ENCODE measurements at regions not wholly inside any gene's neighbourhood (a gene's known extent, or its start where the extent isn't known, plus 50 kb on each side); places are given as distances from the start of the nearest gene placed in this dataset.
"Not testable (repeated sequence)": the region's sequence is repeated elsewhere in the genome, so short reads cannot be mapped to it uniquely, and the experiment has no call there.

- Histone ChIP-seq H3K4me1 (ENCODE audit: control insufficient read depth, insufficient read depth, low read length) (no peaks in the 10 kb centered on the region), H3K4me3 (ENCODE audit: low read depth, low read length) (no peak overlapping the region), H3K27ac (ENCODE audit: low read depth, low read length) (no peak overlapping the region), H3K36me3 (ENCODE audit: control insufficient read depth, insufficient read depth, low read length) (no peaks in the 10 kb centered on the region), H3K9ac (ENCODE audit: low read length) (no peak overlapping the region), H3K27me3 (ENCODE audit: control insufficient read depth, insufficient read depth, low read length) (no peaks in the 10 kb centered on the region), H3K9me3 (ENCODE audit: control insufficient read depth, insufficient read depth, low read depth, low read length) (no peaks in the 10 kb centered on the region)
Measured at GRCh38 chr12:73991138-73991537, 546.5 kb upstream of the ATXN7L3B start.

GRCh38 chr12:73998894-73999293, 538.7 kb upstream of the ATXN7L3B start:
- Histone ChIP-seq H3K9ac (ENCODE audit: low read length) (no peak overlapping the region), H3K4me3 (ENCODE audit: low read depth, low read length) (no peak overlapping the region), H3K9me3 (ENCODE audit: control insufficient read depth, insufficient read depth, low read depth, low read length) (no peaks in the 10 kb centered on the region), H3K36me3 (ENCODE audit: control insufficient read depth, insufficient read depth, low read length) (no peaks in the 10 kb centered on the region), H3K27me3 (ENCODE audit: control insufficient read depth, insufficient read depth, low read length) (no peaks in the 10 kb centered on the region), H3K4me1 (ENCODE audit: control insufficient read depth, insufficient read depth, low read length) (no peaks in the 10 kb centered on the region), H3K27ac (ENCODE audit: low read depth, low read length) (no peak overlapping the region)

- Histone ChIP-seq H3K27ac (ENCODE audit: low read depth, low read length) (no peak overlapping the region), H3K4me1 (ENCODE audit: control insufficient read depth, insufficient read depth, low read length) (peaks cover 8% of the 10 kb centered on the region; the same call in 1 of the 2 replicates), H3K27me3 (ENCODE audit: control insufficient read depth, insufficient read depth, low read length) (no peaks in the 10 kb centered on the region), H3K36me3 (ENCODE audit: control insufficient read depth, insufficient read depth, low read length) (no peaks in the 10 kb centered on the region), H3K9ac (ENCODE audit: low read length) (no peak overlapping the region), H3K9me3 (ENCODE audit: control insufficient read depth, insufficient read depth, low read depth, low read length) (no peaks in the 10 kb centered on the region), H3K4me3 (ENCODE audit: low read depth, low read length) (no peak overlapping the region)
Measured at GRCh38 chr12:74015118-74015517, 522.5 kb upstream of the ATXN7L3B start.

- not testable (repeated sequence) for H3K9ac ChIP-seq (ENCODE audit: low read length); H3K27me3 ChIP-seq (ENCODE audit: control insufficient read depth, insufficient read depth, low read length); H3K36me3 ChIP-seq (ENCODE audit: control insufficient read depth, insufficient read depth, low read length); H3K9me3 ChIP-seq (ENCODE audit: control insufficient read depth, insufficient read depth, low read depth, low read length); H3K27ac ChIP-seq (ENCODE audit: low read depth, low read length); H3K4me1 ChIP-seq (ENCODE audit: control insufficient read depth, insufficient read depth, low read length); H3K4me3 ChIP-seq (ENCODE audit: low read depth, low read length)
Measured at GRCh38 chr12:74016324-74016723, 521.3 kb upstream of the ATXN7L3B start.

- Histone ChIP-seq H3K36me3 (ENCODE audit: control insufficient read depth, insufficient read depth, low read length) (no peaks in the 10 kb centered on the region), H3K9ac (ENCODE audit: low read length) (no peak overlapping the region), H3K4me3 (ENCODE audit: low read depth, low read length) (no peak overlapping the region), H3K27me3 (ENCODE audit: control insufficient read depth, insufficient read depth, low read length) (no peaks in the 10 kb centered on the region), H3K27ac (ENCODE audit: low read depth, low read length) (no peak overlapping the region), H3K9me3 (ENCODE audit: control insufficient read depth, insufficient read depth, low read depth, low read length) (no peaks in the 10 kb centered on the region), H3K4me1 (ENCODE audit: control insufficient read depth, insufficient read depth, low read length) (peaks cover 4% of the 10 kb centered on the region; the same call in 1 of the 2 replicates)
Measured at GRCh38 chr12:74018849-74019248, 518.8 kb upstream of the ATXN7L3B start.

GRCh38 chr12:74021937-74022336, 515.7 kb upstream of the ATXN7L3B start:
- H3K4me1 ChIP-seq (ENCODE audit: control insufficient read depth, insufficient read depth, low read length), result peaks cover 4% of the 10 kb centered on the region; the same call in 1 of the 2 replicates
- no peaks in the 10 kb centered on the region for H3K36me3 ChIP-seq (ENCODE audit: control insufficient read depth, insufficient read depth, low read length)
- no peak overlapping the region for H3K27ac ChIP-seq (ENCODE audit: low read depth, low read length)
- H3K27me3 ChIP-seq (ENCODE audit: control insufficient read depth, insufficient read depth, low read length), result no peaks in the 10 kb centered on the region
- H3K9me3 ChIP-seq (ENCODE audit: control insufficient read depth, insufficient read depth, low read depth, low read length), result no peaks in the 10 kb centered on the region
- no peak overlapping the region for H3K9ac ChIP-seq (ENCODE audit: low read length)
- no peak overlapping the region for H3K4me3 ChIP-seq (ENCODE audit: low read depth, low read length)

GRCh38 chr12:74031045-74031444, 506.6 kb upstream of the ATXN7L3B start:
- Histone ChIP-seq H3K36me3 (ENCODE audit: control insufficient read depth, insufficient read depth, low read length) (no peaks in the 10 kb centered on the region), H3K9me3 (ENCODE audit: control insufficient read depth, insufficient read depth, low read depth, low read length) (no peaks in the 10 kb centered on the region), H3K4me3 (ENCODE audit: low read depth, low read length) (no peak overlapping the region), H3K9ac (ENCODE audit: low read length) (no peak overlapping the region), H3K27me3 (ENCODE audit: control insufficient read depth, insufficient read depth, low read length) (no peaks in the 10 kb centered on the region), H3K4me1 (ENCODE audit: control insufficient read depth, insufficient read depth, low read length) (no peaks in the 10 kb centered on the region), H3K27ac (ENCODE audit: low read depth, low read length) (no peak overlapping the region)

GRCh38 chr12:74033531-74033930, 504.1 kb upstream of the ATXN7L3B start:
- Histone ChIP-seq H3K36me3 (ENCODE audit: control insufficient read depth, insufficient read depth, low read length) (no peaks in the 10 kb centered on the region), H3K4me1 (ENCODE audit: control insufficient read depth, insufficient read depth, low read length) (no peaks in the 10 kb centered on the region), H3K27me3 (ENCODE audit: control insufficient read depth, insufficient read depth, low read length) (no peaks in the 10 kb centered on the region), H3K9me3 (ENCODE audit: control insufficient read depth, insufficient read depth, low read depth, low read length) (no peaks in the 10 kb centered on the region), H3K4me3 (ENCODE audit: low read depth, low read length) (no peak overlapping the region), H3K27ac (ENCODE audit: low read depth, low read length) (no peak overlapping the region), H3K9ac (ENCODE audit: low read length) (no peak overlapping the region)

- H3K27me3 ChIP-seq (ENCODE audit: control insufficient read depth, insufficient read depth, low read length); H3K9ac ChIP-seq (ENCODE audit: low read length); H3K27ac ChIP-seq (ENCODE audit: low read depth, low read length); H3K4me3 ChIP-seq (ENCODE audit: low read depth, low read length); H3K36me3 ChIP-seq (ENCODE audit: control insufficient read depth, insufficient read depth, low read length); H3K4me1 ChIP-seq (ENCODE audit: control insufficient read depth, insufficient read depth, low read length); H3K9me3 ChIP-seq (ENCODE audit: control insufficient read depth, insufficient read depth, low read depth, low read length): not testable (repeated sequence)
Measured at GRCh38 chr12:74039138-74039537, 498.5 kb upstream of the ATXN7L3B start.

- no peak overlapping the region for H3K9ac ChIP-seq (ENCODE audit: low read length)
- H3K36me3 ChIP-seq (ENCODE audit: control insufficient read depth, insufficient read depth, low read length), result no peaks in the 10 kb centered on the region
- no peaks in the 10 kb centered on the region for H3K9me3 ChIP-seq (ENCODE audit: control insufficient read depth, insufficient read depth, low read depth, low read length)
- no peak overlapping the region for H3K27ac ChIP-seq (ENCODE audit: low read depth, low read length)
- no peaks in the 10 kb centered on the region for H3K27me3 ChIP-seq (ENCODE audit: control insufficient read depth, insufficient read depth, low read length)
- no peak overlapping the region for H3K4me3 ChIP-seq (ENCODE audit: low read depth, low read length)
- 0 out of 2 replicates have a peak, but pooled peaks cover 8% of the 10 kb centered on the region for H3K4me1 ChIP-seq (ENCODE audit: control insufficient read depth, insufficient read depth, low read length)
Measured at GRCh38 chr12:74043343-74043742, 494.3 kb upstream of the ATXN7L3B start.

- Histone ChIP-seq H3K27me3 (ENCODE audit: control insufficient read depth, insufficient read depth, low read length) (no peaks in the 10 kb centered on the region), H3K9me3 (ENCODE audit: control insufficient read depth, insufficient read depth, low read depth, low read length) (no peaks in the 10 kb centered on the region), H3K4me1 (ENCODE audit: control insufficient read depth, insufficient read depth, low read length) (peaks cover 16% of the 10 kb centered on the region; the same call in 1 of the 2 replicates), H3K36me3 (ENCODE audit: control insufficient read depth, insufficient read depth, low read length) (no peaks in the 10 kb centered on the region), H3K4me3 (ENCODE audit: low read depth, low read length) (no peak overlapping the region), H3K27ac (ENCODE audit: low read depth, low read length) (no peak overlapping the region), H3K9ac (ENCODE audit: low read length) (no peak overlapping the region)
Measured at GRCh38 chr12:74049348-74049747, 488.3 kb upstream of the ATXN7L3B start.

- Histone ChIP-seq H3K4me1 (ENCODE audit: control insufficient read depth, insufficient read depth, low read length) (peaks cover 16% of the 10 kb centered on the region; the same call in 1 of the 2 replicates), H3K27ac (ENCODE audit: low read depth, low read length) (0 out of 2 replicates have a peak overlapping the region, but pooled peaks have one; percentile 21), H3K36me3 (ENCODE audit: control insufficient read depth, insufficient read depth, low read length) (no peaks in the 10 kb centered on the region), H3K9me3 (ENCODE audit: control insufficient read depth, insufficient read depth, low read depth, low read length) (no peaks in the 10 kb centered on the region), H3K9ac (ENCODE audit: low read length) (no peak overlapping the region), H3K4me3 (ENCODE audit: low read depth, low read length) (no peak overlapping the region), H3K27me3 (ENCODE audit: control insufficient read depth, insufficient read depth, low read length) (no peaks in the 10 kb centered on the region)
Measured at GRCh38 chr12:74051848-74052247, 485.8 kb upstream of the ATXN7L3B start.

Data from HUES6 (cell line).